ELF-1 (cell line): ENCODE measurements at regions not wholly inside any gene's neighbourhood (a gene's known extent, or its start where the extent isn't known, plus 50 kb on each side); places are given as distances from the start of the nearest gene placed in this dataset.

Experiments
- DNase-seq: peaks from one replicate; pipeline ENCODE4 v3.0.0-alpha.2; 2016; ENCODE audit warnings: low read depth, low spot score

- no peak for DNase-seq
These were observed 493.6 kb upstream of the NOX3 start for GRCh38 chr6:155949256-155949655.

GRCh38 chr6:155946860-155947259 is 491.2 kb upstream of the NOX3 start:
- DNase-seq: no peak

GRCh38 chr6:155943635-155944034 is 488.0 kb upstream of the NOX3 start:
- no peak for DNase-seq

- DNase-seq: no peak
These were observed 483.6 kb upstream of the NOX3 start for GRCh38 chr6:155939253-155939652.

GRCh38 chr6:155936551-155936950 is 480.9 kb upstream of the NOX3 start:
- no peak for DNase-seq

- no peak for DNase-seq
These were observed 480.5 kb upstream of the NOX3 start for GRCh38 chr6:155936127-155936526.

- no peak for DNase-seq
These were observed 461.4 kb upstream of the NOX3 start for GRCh38 chr6:155916846-155917624.

- DNase-seq: no peak
These were observed 460.0 kb upstream of the NOX3 start for GRCh38 chr6:155915651-155916050.

GRCh38 chr6:155913816-155914215 is 458.2 kb upstream of the NOX3 start:
- DNase-seq: no peak

- DNase-seq: no peak
These were observed 454.1 kb upstream of the NOX3 start for GRCh38 chr6:155909710-155910109.

GRCh38 chr6:155895641-155896040 is 440.0 kb upstream of the NOX3 start:
- no peak for DNase-seq

- DNase-seq: no peak
These were observed 439.1 kb upstream of the NOX3 start for GRCh38 chr6:155894758-155895157.

- no peak for DNase-seq
These were observed 438.6 kb upstream of the NOX3 start for GRCh38 chr6:155894262-155894661.

- DNase-seq: no peak
These were observed 434.8 kb upstream of the NOX3 start for GRCh38 chr6:155890409-155890808.

GRCh38 chr6:155889410-155889809 is 433.8 kb upstream of the NOX3 start:
- peak; percentile 14 for DNase-seq

GRCh38 chr6:155887421-155887820 is 431.8 kb upstream of the NOX3 start:
- DNase-seq: peak; percentile 11

- no peak for DNase-seq
These were observed 428.1 kb upstream of the NOX3 start for GRCh38 chr6:155883741-155884140.

- DNase-seq: no peak
These were observed 427.7 kb upstream of the NOX3 start for GRCh38 chr6:155883334-155883731.

- DNase-seq: no peak
These were observed 427.1 kb upstream of the NOX3 start for GRCh38 chr6:155882527-155883333.

- no peak for DNase-seq
These were observed 426.3 kb upstream of the NOX3 start for GRCh38 chr6:155881826-155882526.

- DNase-seq: no peak
These were observed 425.3 kb upstream of the NOX3 start for GRCh38 chr6:155880900-155881299.

GRCh38 chr6:155872961-155873360 is 417.3 kb upstream of the NOX3 start:
- peak; percentile 10 for DNase-seq
